B cell (primary cell): ENCODE measurements at regions not wholly inside any gene's neighbourhood (a gene's known extent, or its start where the extent isn't known, plus 50 kb on each side); places are given as distances from the start of the nearest gene placed in this dataset.

Experiments used
- CTCF ChIP-seq: fragments of 200-600 bp; IDR thresholded peaks from one replicate; pipeline ENCODE4 v1.8.0; 2022; ENCODE audit warnings: antibody characterized with exemption, mild to moderate bottlenecking
- EZH2 ChIP-seq: IDR thresholded peaks from 2 replicates; pipeline ENCODE4 v1.6.1; 2012; ENCODE audit warnings: borderline replicate concordance, low read depth, mild to moderate bottlenecking, moderate library complexity, low read length; ENCODE audit not compliant: insufficient read depth, poor library complexity, severe bottlenecking

GRCh38 chr5:135141303-135142268 lies 107.6 kb upstream of the PITX1 start:
- TF ChIP-seq CTCF, result no peak
- TF ChIP-seq EZH2, result no peak
